ENCODE measurements at regions not wholly inside any gene's neighbourhood (a gene's known extent, or its start where the extent isn't known, plus 50 kb on each side); places are given as distances from the start of the nearest gene placed in this dataset.

DNA sequence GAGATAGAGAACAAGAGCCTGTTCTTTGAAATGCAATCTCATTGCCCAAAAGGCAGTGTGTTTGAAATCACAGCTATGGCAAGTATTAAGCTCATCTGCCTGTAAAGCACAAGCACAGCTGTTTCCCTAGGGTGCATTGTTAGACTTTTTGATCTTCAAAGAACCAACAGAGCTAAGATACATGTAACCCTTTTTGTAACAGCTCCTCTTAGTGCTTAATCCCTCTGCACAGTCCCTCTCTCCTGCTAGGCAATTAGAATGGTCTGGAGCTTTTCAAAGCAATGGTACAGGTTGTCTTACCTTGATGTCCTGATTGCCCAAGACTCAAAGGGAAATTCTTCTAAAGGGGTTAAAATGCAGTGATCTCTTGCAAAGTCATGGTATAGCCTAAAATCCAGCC, 249.6 kb upstream of the CHRM2 start:
- Histone ChIP-seq H3K9me2 (ENCODE audit: insufficient read depth) (0 out of 2 replicates have a peak, but pooled peaks cover 4% of the 10 kb centered on the region), H3K36me3 (ENCODE audit: low read depth) (no peaks in the 10 kb centered on the region), H3F3A (ENCODE audit: insufficient read depth, low read depth) (no peaks in the 10 kb centered on the region), H4K20me1 (ENCODE audit: insufficient read depth) (no peaks in the 10 kb centered on the region), H3K9me3 (ENCODE audit: insufficient read depth, low read depth) (no peaks in the 10 kb centered on the region), H3K4me3 (no peak overlapping the region), H3K27ac (no peak overlapping the region), H3K4me1 (replicated peaks; ENCODE audit: insufficient read depth) (no peaks in the 10 kb centered on the region), H3K79me2 (ENCODE audit: low read depth) (no peaks in the 10 kb centered on the region), H3K27me3 (ENCODE audit: insufficient read depth, low read depth) (no peaks in the 10 kb centered on the region), H3K4me2 (no peak overlapping the region), H2AFZ (no peak overlapping the region)
- TF ChIP-seq CTCF (conservative IDR thresholded peaks at IDR 0.05) (no peak), EZH2 (IDR thresholded peaks at IDR 0.05; ENCODE audit: low read depth) (no peak)
- POLR2A ChIA-PET (ENCODE audit: unreplicated experiment) = interaction anchor here (0.7 kb wide), 1 partner anchor 90 kb away, joined by 4 read pairs; no protein-coding TSS in a partner anchor
- no peak for DNase-seq
- intact Hi-C loops (cut with micrococcal nuclease; ENCODE audit: unreplicated experiment) = no loop called here
- no TSS peak for BruUV-seq (replicated peaks)
- CTCF ChIA-PET = no interaction called here

DNA sequence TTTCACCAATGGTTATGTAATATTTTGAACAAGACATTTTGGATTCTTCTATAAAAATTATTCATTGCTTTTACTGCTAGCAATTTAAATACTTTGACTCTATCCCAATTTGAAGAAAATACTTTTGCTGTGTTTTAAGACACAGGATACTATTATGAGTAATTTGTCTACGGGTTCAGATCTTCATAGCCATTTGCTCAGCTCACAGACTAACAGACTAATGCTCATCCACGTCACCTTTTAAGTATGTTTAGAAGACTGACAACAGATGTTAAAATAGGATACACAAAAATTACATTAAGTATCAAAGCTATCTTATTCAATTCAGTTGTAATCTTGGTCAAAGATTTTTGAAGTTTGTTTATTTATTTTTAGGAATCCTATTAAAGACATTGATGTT, 251.3 kb upstream of the CHRM2 start:
- H3F3A ChIP-seq (ENCODE audit: insufficient read depth, low read depth) = no peaks in the 10 kb centered on the region
- no peaks in the 10 kb centered on the region for H3K9me3 ChIP-seq (ENCODE audit: insufficient read depth, low read depth)
- intact Hi-C loops (cut with micrococcal nuclease; ENCODE audit: unreplicated experiment) = no loop called here
- no peak overlapping the region for H3K4me2 ChIP-seq
- H3K9me2 ChIP-seq (ENCODE audit: insufficient read depth) = peaks cover 4% of the 10 kb centered on the region; the same call in 1 of the 2 replicates
- H3K79me2 ChIP-seq (ENCODE audit: low read depth) = no peaks in the 10 kb centered on the region
- no peaks in the 10 kb centered on the region for H3K27me3 ChIP-seq (ENCODE audit: insufficient read depth, low read depth)
- H4K20me1 ChIP-seq (ENCODE audit: insufficient read depth) = no peaks in the 10 kb centered on the region
- TF ChIP-seq EZH2 (IDR thresholded peaks at IDR 0.05; ENCODE audit: low read depth) = no peak
- TF ChIP-seq CTCF (conservative IDR thresholded peaks at IDR 0.05) = no peak
- H3K4me1 ChIP-seq (replicated peaks; ENCODE audit: insufficient read depth) = no peaks in the 10 kb centered on the region
- DNase-seq = no peak
- ChIA-PET CTCF (no interaction called here), POLR2A (ENCODE audit: unreplicated experiment) (no interaction called here)
- H3K27ac ChIP-seq = no peak overlapping the region
- H3K4me3 ChIP-seq = no peak overlapping the region
- H2AFZ ChIP-seq = no peak overlapping the region
- no TSS peak for BruUV-seq (replicated peaks)
- H3K36me3 ChIP-seq (ENCODE audit: low read depth) = no peaks in the 10 kb centered on the region

- H3F3A ChIP-seq (ENCODE audit: insufficient read depth, low read depth) = no peaks in the 10 kb centered on the region
- H3K27ac ChIP-seq = no peak overlapping the region
- POLR2A ChIA-PET (ENCODE audit: unreplicated experiment) = no interaction called here
- TF ChIP-seq CTCF (conservative IDR thresholded peaks at IDR 0.05) = no peak
- no peak for TF ChIP-seq EZH2 (IDR thresholded peaks at IDR 0.05; ENCODE audit: low read depth)
- no peaks in the 10 kb centered on the region for H3K36me3 ChIP-seq (ENCODE audit: low read depth)
- CTCF ChIA-PET = no interaction called here
- intact Hi-C loops (cut with micrococcal nuclease; ENCODE audit: unreplicated experiment) = no loop called here
- H2AFZ ChIP-seq = no peak overlapping the region
- H4K20me1 ChIP-seq (ENCODE audit: insufficient read depth) = no peaks in the 10 kb centered on the region
- DNase-seq = no peak
- no peaks in the 10 kb centered on the region for H3K27me3 ChIP-seq (ENCODE audit: insufficient read depth, low read depth)
- no peak overlapping the region for H3K4me3 ChIP-seq
- H3K9me3 ChIP-seq (ENCODE audit: insufficient read depth, low read depth) = no peaks in the 10 kb centered on the region
- BruUV-seq (replicated peaks) = no TSS peak
- H3K79me2 ChIP-seq (ENCODE audit: low read depth) = no peaks in the 10 kb centered on the region
- H3K9me2 ChIP-seq (ENCODE audit: insufficient read depth) = no peaks in the 10 kb centered on the region
- no peak overlapping the region for H3K4me2 ChIP-seq
- H3K4me1 ChIP-seq (replicated peaks; ENCODE audit: insufficient read depth) = no peaks in the 10 kb centered on the region
Measured at GRCh38 chr7:136605532-136606329, 262.7 kb upstream of the CHRM2 start.

All from PC-9 (cell line).